IMR-90 (cell line): ENCODE measurements at regions not wholly inside any gene's neighbourhood (a gene's known extent, or its start where the extent isn't known, plus 50 kb on each side); places are given as distances from the start of the nearest gene placed in this dataset.

Experiments
- ATAC-seq: fragments of 200-7000 bp; cut with Tn5 transposase; 2 replicates; pipeline ENCODE4 v1.9.1; 2020; ENCODE audit warnings: low read depth, mild to moderate bottlenecking, moderate library complexity
- BruUV-seq: library from RNA; stranded (reverse); fragments of 400-500 nt; replicated peaks from 2 replicates; lab custom pipeline; 2021; lab: Mats Ljungman, UMichigan
- CTCF ChIA-PET: fragments of 300-600 bp; formaldehyde crosslinking; extraction: SDS; loops from one replicate; lab custom pipeline; 2021; ENCODE audit warnings: antibody characterized with exemption; lab: Yijun Ruan, JAX
- POLR2A ChIA-PET: fragments of 300-600 bp; sonication (Branson Sonifier 250); formaldehyde crosslinking; loops from one replicate; lab custom pipeline; 2022; ENCODE audit warnings: antibody characterized with exemption; ENCODE audit not compliant: unreplicated experiment; lab: Charles Lee
- DNase-seq: peaks from one replicate; pipeline ENCODE4 v3.0.0; 2013
- H2AFZ ChIP-seq: replicated peaks from 2 replicates; pipeline ENCODE3; 2013; ENCODE audit warnings: low read length, mild to moderate bottlenecking; ENCODE audit not compliant: poor library complexity
- H2AK5ac ChIP-seq: 2 replicates; pipeline ENCODE4 v1.6.1; 2013; ENCODE audit warnings: low read depth, low read length, inconsistent platforms
- H2AK9ac ChIP-seq: replicated peaks from 2 replicates; pipeline ENCODE3; 2013; ENCODE audit warnings: mild to moderate bottlenecking, low read depth, low read length, moderate library complexity; ENCODE audit not compliant: poor library complexity
- H2BK120ac ChIP-seq: 2 replicates; pipeline ENCODE4 v1.6.1; 2013; ENCODE audit warnings: low read depth, low read length, inconsistent platforms
- H2BK15ac ChIP-seq: 3 replicates; pipeline ENCODE4 v1.6.1; 2013; ENCODE audit warnings: low read depth, low read length, inconsistent platforms
- H2BK20ac ChIP-seq: 2 replicates; pipeline ENCODE4 v1.6.1; 2013; ENCODE audit warnings: low read depth, mild to moderate bottlenecking, inconsistent platforms, low read length, moderate library complexity
- H2BK5ac ChIP-seq: 2 replicates; pipeline ENCODE4 v1.6.1; 2013; ENCODE audit warnings: mild to moderate bottlenecking, low read depth, low read length, inconsistent platforms; ENCODE audit not compliant: poor library complexity, severe bottlenecking
- H3K14ac ChIP-seq: replicated peaks from 2 replicates; pipeline ENCODE4 v1.6.1; 2013; ENCODE audit warnings: low read depth, low read length, inconsistent platforms
- H3K18ac ChIP-seq: 2 replicates; pipeline ENCODE4 v1.6.1; 2013; ENCODE audit warnings: low read depth, low read length, control low read depth
- H3K23ac ChIP-seq: 2 replicates; pipeline ENCODE4 v1.6.1; 2013; ENCODE audit warnings: low read depth, low read length, inconsistent platforms
- H3K27ac ChIP-seq: 2 replicates; pipeline ENCODE4 v1.5.1; 2013; ENCODE audit warnings: mild to moderate bottlenecking, control low read depth, low read length; ENCODE audit not compliant: insufficient read depth
- H3K27me3 ChIP-seq: 2 replicates; pipeline ENCODE4 v1.6.1; 2013; ENCODE audit warnings: low read length; ENCODE audit not compliant: control insufficient read depth, insufficient read depth
- H3K36me3 ChIP-seq: 2 replicates; pipeline ENCODE4 v1.6.1; 2013; ENCODE audit warnings: low read length, mixed read lengths; ENCODE audit not compliant: control insufficient read depth, insufficient read depth
- H3K4ac ChIP-seq: 2 replicates; pipeline ENCODE4 v1.6.1; 2013; ENCODE audit warnings: low read depth, low read length, inconsistent platforms
- H3K4me1 ChIP-seq: 2 replicates; pipeline ENCODE4 v1.6.1; 2013; ENCODE audit warnings: low read length, mixed read lengths; ENCODE audit not compliant: control insufficient read depth, insufficient read depth
- H3K4me2 ChIP-seq: 2 replicates; pipeline ENCODE4 v1.6.1; 2013; ENCODE audit warnings: low read depth, mild to moderate bottlenecking, control low read depth, low read length, moderate library complexity
- H3K4me3 ChIP-seq: 2 replicates; pipeline ENCODE4 v1.5.1; 2013; ENCODE audit warnings: low read depth, mild to moderate bottlenecking, control low read depth, low read length, moderate library complexity; ENCODE audit not compliant: insufficient read depth
- H3K56ac ChIP-seq: 2 replicates; pipeline ENCODE4 v1.6.1; 2013; ENCODE audit warnings: low read length, inconsistent platforms; ENCODE audit not compliant: insufficient read depth; ENCODE audit errors: extremely low read depth
- H3K79me1 ChIP-seq, 2 experiments: 2 replicates each; pipeline ENCODE4 v1.6.1; 2013; ENCODE audit warnings: low read length in 2 of 2, inconsistent platforms in 1 of 2, low read depth in 1 of 2
- H3K9ac ChIP-seq: 2 replicates; pipeline ENCODE4 v1.6.1; 2013; ENCODE audit warnings: low read depth, low read length, control low read depth
- H3K9me1 ChIP-seq: 2 replicates; pipeline ENCODE4 v1.6.1; 2013; ENCODE audit warnings: low read length, inconsistent platforms; ENCODE audit not compliant: insufficient read depth
- H3K9me3 ChIP-seq: 2 replicates; pipeline ENCODE4 v1.6.1; 2013; ENCODE audit warnings: low read length; ENCODE audit not compliant: control insufficient read depth, insufficient read depth
- H4K20me1 ChIP-seq: 2 replicates; pipeline ENCODE4 v1.6.1; 2013; ENCODE audit warnings: low read length, inconsistent platforms; ENCODE audit not compliant: insufficient read depth
- H4K5ac ChIP-seq: 2 replicates; pipeline ENCODE4 v1.6.1; 2013; ENCODE audit warnings: mild to moderate bottlenecking, low read depth, low read length, control low read depth
- H4K8ac ChIP-seq, 2 experiments: 2 replicates each; pipeline ENCODE4 v1.6.1; 2013; ENCODE audit warnings: low read depth in 2 of 2, low read length in 2 of 2, control low read depth in 1 of 2, inconsistent platforms in 1 of 2
- H4K91ac ChIP-seq: 2 replicates; pipeline ENCODE4 v1.6.1; 2013; ENCODE audit warnings: low read depth, low read length, inconsistent platforms; ENCODE audit not compliant: insufficient read depth
- BHLHE40 ChIP-seq: fragments of 150-350 bp; IDR thresholded peaks from 2 replicates; pipeline ENCODE4 v1.6.1; 2016; ENCODE audit warnings: mild to moderate bottlenecking, low read depth, low read length
- WGBS, 2 experiments: methylation state at CpG; one replicate each; pipeline versions ENCODE4 v1.1.5 to v1.1.7; 2013; ENCODE audit warnings: missing lambda C conversion rate in 2 of 2; ENCODE audit not compliant: insufficient read length in 1 of 2; ENCODE audit errors: extremely low coverage in 2 of 2; 5-methylcytosine and 5-hydroxymethylcytosine counted together
- dilution Hi-C: fragments of 300-500 bp; cut with HindIII; formaldehyde crosslinking; loops from one replicate; pipeline ENCODE4 v1.14.3; 2018; ENCODE audit warnings: low sequenced_read_pairs; ENCODE audit not compliant: unreplicated experiment
- in situ Hi-C: fragments of 300-500 bp; cut with MboI; formaldehyde crosslinking; loops from 3 replicates; pipeline ENCODE4 v1.14.3; 2019; ENCODE audit warnings: low sequenced_read_pairs, inconsistent platforms, mixed read lengths
- intact Hi-C: fragments of 100-400 bp; cut with micrococcal nuclease; formaldehyde crosslinking; loops from 2 replicates; pipeline ENCODE4 v1.10.0; 2022
- TF ChIP-seq, protein P1 (sequence below): conservative IDR thresholded peaks from 2 replicates; pipeline ENCODE4 v1.5.1; 2012; ENCODE audit warnings: mild to moderate bottlenecking, low read depth, low read length, improper control_type of control experiment
- TF ChIP-seq, protein P2 (sequence below): fragments of 150-350 bp; IDR thresholded peaks from 2 replicates; pipeline ENCODE4 v1.6.1; 2016; ENCODE audit warnings: low read depth, mild to moderate bottlenecking, low read length, moderate library complexity, borderline replicate concordance

DNA sequence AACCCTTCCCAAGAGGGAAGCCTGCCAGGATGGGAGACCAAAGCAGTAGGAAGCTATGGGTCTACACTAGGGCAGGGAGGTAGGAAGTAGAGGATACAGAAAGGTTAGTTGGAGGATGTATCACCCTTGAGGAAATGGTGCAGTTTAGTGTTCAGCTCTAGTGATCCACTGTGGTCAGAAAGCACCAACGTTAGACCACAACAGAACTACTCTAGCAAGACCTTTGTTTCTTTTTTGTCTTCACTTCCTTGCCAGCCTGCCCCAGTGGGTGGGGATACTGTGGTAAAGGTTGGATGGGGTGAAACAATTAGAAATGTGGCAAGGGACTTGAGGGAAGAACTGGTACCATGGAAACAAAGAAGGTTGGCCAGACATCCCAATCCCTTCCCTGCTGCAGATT lies 83.3 kb downstream of the DDIT4L start:
- H2BK15ac ChIP-seq: no peak overlapping the region
- TF ChIP-seq BHLHE40: no peak
- TF ChIP-seq, protein P1, sequence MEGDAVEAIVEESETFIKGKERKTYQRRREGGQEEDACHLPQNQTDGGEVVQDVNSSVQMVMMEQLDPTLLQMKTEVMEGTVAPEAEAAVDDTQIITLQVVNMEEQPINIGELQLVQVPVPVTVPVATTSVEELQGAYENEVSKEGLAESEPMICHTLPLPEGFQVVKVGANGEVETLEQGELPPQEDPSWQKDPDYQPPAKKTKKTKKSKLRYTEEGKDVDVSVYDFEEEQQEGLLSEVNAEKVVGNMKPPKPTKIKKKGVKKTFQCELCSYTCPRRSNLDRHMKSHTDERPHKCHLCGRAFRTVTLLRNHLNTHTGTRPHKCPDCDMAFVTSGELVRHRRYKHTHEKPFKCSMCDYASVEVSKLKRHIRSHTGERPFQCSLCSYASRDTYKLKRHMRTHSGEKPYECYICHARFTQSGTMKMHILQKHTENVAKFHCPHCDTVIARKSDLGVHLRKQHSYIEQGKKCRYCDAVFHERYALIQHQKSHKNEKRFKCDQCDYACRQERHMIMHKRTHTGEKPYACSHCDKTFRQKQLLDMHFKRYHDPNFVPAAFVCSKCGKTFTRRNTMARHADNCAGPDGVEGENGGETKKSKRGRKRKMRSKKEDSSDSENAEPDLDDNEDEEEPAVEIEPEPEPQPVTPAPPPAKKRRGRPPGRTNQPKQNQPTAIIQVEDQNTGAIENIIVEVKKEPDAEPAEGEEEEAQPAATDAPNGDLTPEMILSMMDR: no peak
- TF ChIP-seq, protein P2, sequence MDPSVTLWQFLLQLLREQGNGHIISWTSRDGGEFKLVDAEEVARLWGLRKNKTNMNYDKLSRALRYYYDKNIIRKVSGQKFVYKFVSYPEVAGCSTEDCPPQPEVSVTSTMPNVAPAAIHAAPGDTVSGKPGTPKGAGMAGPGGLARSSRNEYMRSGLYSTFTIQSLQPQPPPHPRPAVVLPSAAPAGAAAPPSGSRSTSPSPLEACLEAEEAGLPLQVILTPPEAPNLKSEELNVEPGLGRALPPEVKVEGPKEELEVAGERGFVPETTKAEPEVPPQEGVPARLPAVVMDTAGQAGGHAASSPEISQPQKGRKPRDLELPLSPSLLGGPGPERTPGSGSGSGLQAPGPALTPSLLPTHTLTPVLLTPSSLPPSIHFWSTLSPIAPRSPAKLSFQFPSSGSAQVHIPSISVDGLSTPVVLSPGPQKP: no peak
- H2BK20ac ChIP-seq: no peak overlapping the region
- H3K18ac ChIP-seq: no peak overlapping the region
- in situ Hi-C loops: no loop called here
- intact Hi-C loops: no loop called here
- H4K20me1 ChIP-seq: no peaks in the 10 kb centered on the region
- no TSS peak for BruUV-seq
- DNase-seq (no peak), ATAC-seq (no peak)
- no peak overlapping the region for H3K14ac ChIP-seq
- no peak overlapping the region for H3K4me3 ChIP-seq
- H3K4me2 ChIP-seq: no peak overlapping the region
- peaks cover 2% of the 10 kb centered on the region; the same call in 1 of the 2 replicates for H3K27me3 ChIP-seq
- no peak overlapping the region for H3K23ac ChIP-seq
- H2BK5ac ChIP-seq: no peak overlapping the region
- H4K5ac ChIP-seq: no peak overlapping the region
- no peaks in the 10 kb centered on the region for H3K9me3 ChIP-seq
- no peaks in the 10 kb centered on the region for H3K79me1 ChIP-seq
- dilution Hi-C loops: no loop called here
- H3K56ac ChIP-seq: no peak overlapping the region
- no peak overlapping the region for H2BK120ac ChIP-seq
- H3K4ac ChIP-seq: no peak overlapping the region
- H2AFZ ChIP-seq: no peak overlapping the region
- H3K4me1 ChIP-seq: no peaks in the 10 kb centered on the region
- no peak overlapping the region for H2AK5ac ChIP-seq
- no peaks in the 10 kb centered on the region for H3K36me3 ChIP-seq
- no peaks in the 10 kb centered on the region for H3K9me1 ChIP-seq
- H4K91ac ChIP-seq: no peak overlapping the region
- H2AK9ac ChIP-seq: no peak overlapping the region
- ChIA-PET POLR2A (no interaction called here), CTCF (interaction anchor here (1.2 kb wide), 1 partner anchor 13 kb away, joined by 4 read pairs; no protein-coding TSS in a partner anchor)
- no peak overlapping the region for H3K9ac ChIP-seq
- H4K8ac ChIP-seq: no peak overlapping the region
- no peak overlapping the region for H3K27ac ChIP-seq
- WGBS, 2 experiments: no CpG with 5 or more reads among the region's 1 CpG
